GM19351 (cell line): ENCODE measurements at regions not wholly inside any gene's neighbourhood (a gene's known extent, or its start where the extent isn't known, plus 50 kb on each side); places are given as distances from the start of the nearest gene placed in this dataset.
"Not testable (repeated sequence)": the region's sequence is repeated elsewhere in the genome, so short reads cannot be mapped to it uniquely, and the experiment has no call there.

Experiments used
- ATAC-seq: cut with Tn5 transposase; IDR thresholded peaks from one replicate; pipeline ENCODE4 v1.9.1; 2021; ENCODE audit warnings: mild to moderate bottlenecking, moderate library complexity; ENCODE audit not compliant: unreplicated experiment

- peak; percentile 79 for ATAC-seq
Measured at GRCh38 chr9:31302620-31303418, 1081.6 kb upstream of the ACO1 start.

- no peak for ATAC-seq
Measured at GRCh38 chr9:31304576-31304975, 1079.9 kb upstream of the ACO1 start.

- no peak for ATAC-seq
Measured at GRCh38 chr9:31314241-31314640, 1070.2 kb upstream of the ACO1 start.

GRCh38 chr9:31320494-31320893, 1063.9 kb upstream of the ACO1 start:
- ATAC-seq, result no peak

GRCh38 chr9:31321256-31321655, 1063.2 kb upstream of the ACO1 start:
- no peak for ATAC-seq

- no peak for ATAC-seq
Measured at GRCh38 chr9:31321686-31322085, 1062.8 kb upstream of the ACO1 start.

GRCh38 chr9:31323726-31324444, 1060.6 kb upstream of the ACO1 start:
- peak; percentile 56 for ATAC-seq

GRCh38 chr9:31325778-31326177, 1058.7 kb upstream of the ACO1 start:
- ATAC-seq, result no peak

GRCh38 chr9:31326883-31327282, 1057.6 kb upstream of the ACO1 start:
- ATAC-seq, result not testable (repeated sequence)

GRCh38 chr9:31334837-31335528, 1049.5 kb upstream of the ACO1 start:
- ATAC-seq, result no peak

- no peak for ATAC-seq
Measured at GRCh38 chr9:31335529-31336234, 1048.8 kb upstream of the ACO1 start.

GRCh38 chr9:31336386-31336785, 1048.1 kb upstream of the ACO1 start:
- no peak for ATAC-seq

GRCh38 chr9:31336841-31337240, 1047.6 kb upstream of the ACO1 start:
- ATAC-seq, result no peak

- ATAC-seq, result peak; percentile 99
Measured at GRCh38 chr9:31347082-31347617, 1037.3 kb upstream of the ACO1 start.

GRCh38 chr9:31355159-31355882, 1029.1 kb upstream of the ACO1 start:
- ATAC-seq, result no peak

GRCh38 chr9:31355965-31356364, 1028.5 kb upstream of the ACO1 start:
- no peak for ATAC-seq

- ATAC-seq, result no peak
Measured at GRCh38 chr9:31359071-31359470, 1025.4 kb upstream of the ACO1 start.

- ATAC-seq, result no peak
Measured at GRCh38 chr9:31364171-31364570, 1020.3 kb upstream of the ACO1 start.

GRCh38 chr9:31372799-31373587, 1011.5 kb upstream of the ACO1 start:
- ATAC-seq, result no peak
